K562 (cell line): ENCODE measurements at regions not wholly inside any gene's neighbourhood (a gene's known extent, or its start where the extent isn't known, plus 50 kb on each side); places are given as distances from the start of the nearest gene placed in this dataset.
A peak's percentile ranks its signal among the peaks of the same experiment; 100 is the strongest.

ENCODE experiments used
- CTBP1 ChIP-seq: fragments of 450-650 bp; IDR thresholded peaks from 2 replicates; pipeline ENCODE4 v1.6.1; 2016; ENCODE audit warnings: borderline replicate concordance
- CXXC5 ChIP-seq: fragments of 250-450 bp; sonication (Bioruptor Pico); IDR thresholded peaks from 2 replicates; pipeline ENCODE4 v1.8.0; 2022; ENCODE audit warnings: inconsistent platforms, mild to moderate bottlenecking, moderate library complexity
- MTA1 ChIP-seq: fragments of 450-650 bp; IDR thresholded peaks from 2 replicates; pipeline ENCODE4 v1.6.1; 2017; ENCODE audit warnings: borderline replicate concordance
- NFIC ChIP-seq: fragments of 450-650 bp; IDR thresholded peaks from 2 replicates; pipeline ENCODE4 v1.6.1; 2017; ENCODE audit warnings: mild to moderate bottlenecking, inconsistent platforms
- NR2C1 ChIP-seq, 2 experiments: fragments of 450-650 bp; IDR thresholded peaks; 2 replicates each; pipeline ENCODE4 v1.6.1; 2017; ENCODE audit warnings: mild to moderate bottlenecking in 2 of 2, antibody characterized with exemption in 1 of 2, inconsistent platforms in 1 of 2, missing compliant biosample characterization in 1 of 2, missing genetic modification characterization in 1 of 2
- PHF21A ChIP-seq: fragments of 450-650 bp; IDR thresholded peaks from 2 replicates; pipeline ENCODE4 v1.6.1; 2017; ENCODE audit warnings: low read depth, borderline replicate concordance
- PML ChIP-seq: IDR thresholded peaks from 2 replicates; pipeline ENCODE4 v1.6.1; 2012; ENCODE audit warnings: low read length, inconsistent platforms
- SIX5 ChIP-seq, 2 experiments: IDR thresholded peaks; 2 replicates each; pipeline ENCODE4 v1.6.1; 2011; ENCODE audit warnings: low read length in 2 of 2, borderline replicate concordance in 1 of 2, low read depth in 1 of 2, mild to moderate bottlenecking in 1 of 2, moderate library complexity in 1 of 2; ENCODE audit not compliant: insufficient read depth in 1 of 2
- SRSF9 ChIP-seq: fragments of 200-400 bp; formaldehyde crosslinking; IDR thresholded peaks from 2 replicates; pipeline ENCODE4 v1.6.1; 2017; ENCODE audit warnings: low read depth, low read length, borderline replicate concordance
- STAT5A ChIP-seq: IDR thresholded peaks from 2 replicates; pipeline ENCODE4 v1.6.1; 2012; ENCODE audit warnings: low read length, inconsistent platforms, borderline replicate concordance
- TCF3 ChIP-seq: sonication (generic); formaldehyde crosslinking; IDR thresholded peaks from 2 replicates; pipeline ENCODE4 v1.4.0; 2020; ENCODE audit warnings: mild to moderate bottlenecking, missing genetic modification reagents
- ZEB2 ChIP-seq: fragments of 450-650 bp; IDR thresholded peaks from 2 replicates; pipeline ENCODE4 v1.6.1; 2016
- ZNF592 ChIP-seq: fragments of 450-650 bp; IDR thresholded peaks from 2 replicates; pipeline ENCODE4 v1.6.1; 2017; ENCODE audit warnings: antibody characterized with exemption, mild to moderate bottlenecking
- ZNF609 ChIP-seq: sonication (generic); formaldehyde crosslinking; IDR thresholded peaks from 2 replicates; pipeline ENCODE4 v1.8.1; 2023; ENCODE audit warnings: missing genetic modification reagents, mild to moderate bottlenecking, borderline replicate concordance
- TF ChIP-seq, protein P1 (sequence below): sonication (generic); IDR thresholded peaks from 2 replicates; pipeline ENCODE4 v1.6.1; 2016

GRCh38 chr6:16047435-16047990 is 81.4 kb upstream of the MYLIP start (continued):
- peak; percentile 90 for TF ChIP-seq CTBP1
- TF ChIP-seq ZNF592 = peak; percentile 51; the same call in 1 of the 2 replicates
- TF ChIP-seq SIX5 (IDR thresholded peaks at IDR 0.05; ENCODE audit: borderline replicate concordance in 1 of 2, insufficient read depth in 1 of 2, low read depth in 1 of 2, low read length in 2 of 2) = no peak
- peak; percentile 83 for TF ChIP-seq TCF3 (CRISPR knock-in tag)
- TF ChIP-seq CXXC5 (CRISPR knock-in tag) = peak; percentile 54
- TF ChIP-seq ZNF609 = no peak
- TF ChIP-seq PML = peak; percentile 65; the same call in 1 of the 2 replicates
- peak; percentile 70; the same call in 1 of the 2 replicates for TF ChIP-seq MTA1
- TF ChIP-seq SRSF9 = no peak
- TF ChIP-seq NR2C1 (IDR thresholded peaks at IDR 0.05) = no peak
- TF ChIP-seq NR2C1 (tag; IDR thresholded peaks at IDR 0.05) = 0 out of 2 replicates have a peak, but pooled peaks have one; percentile 13
- peak; percentile 54 for TF ChIP-seq NFIC
- peak; percentile 67 for TF ChIP-seq STAT5A
- TF ChIP-seq ZEB2 = peak; percentile 94
- TF ChIP-seq, protein P1, sequence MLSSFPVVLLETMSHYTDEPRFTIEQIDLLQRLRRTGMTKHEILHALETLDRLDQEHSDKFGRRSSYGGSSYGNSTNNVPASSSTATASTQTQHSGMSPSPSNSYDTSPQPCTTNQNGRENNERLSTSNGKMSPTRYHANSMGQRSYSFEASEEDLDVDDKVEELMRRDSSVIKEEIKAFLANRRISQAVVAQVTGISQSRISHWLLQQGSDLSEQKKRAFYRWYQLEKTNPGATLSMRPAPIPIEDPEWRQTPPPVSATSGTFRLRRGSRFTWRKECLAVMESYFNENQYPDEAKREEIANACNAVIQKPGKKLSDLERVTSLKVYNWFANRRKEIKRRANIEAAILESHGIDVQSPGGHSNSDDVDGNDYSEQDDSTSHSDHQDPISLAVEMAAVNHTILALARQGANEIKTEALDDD = peak; percentile 76; the same call in 1 of the 2 replicates
- no peak for TF ChIP-seq PHF21A
